MM.1S (cell line): ENCODE measurements at regions not wholly inside any gene's neighbourhood (a gene's known extent, or its start where the extent isn't known, plus 50 kb on each side); places are given as distances from the start of the nearest gene placed in this dataset.

ENCODE experiments used
- EZH2 ChIP-seq: fragments of 300-600 bp; sonication (generic); optimal IDR thresholded peaks from 2 replicates; pipeline ENCODE3; 2017; ENCODE audit warnings: low read depth, mild to moderate bottlenecking, antibody characterized with exemption, low read length, mixed read lengths
- TF ChIP-seq, protein P1 (sequence below): fragments of 300-600 bp; sonication (generic); IDR thresholded peaks from 2 replicates; pipeline ENCODE4 v1.5.1; 2016; ENCODE audit warnings: antibody characterized with exemption, low read length, mixed read lengths

DNA sequence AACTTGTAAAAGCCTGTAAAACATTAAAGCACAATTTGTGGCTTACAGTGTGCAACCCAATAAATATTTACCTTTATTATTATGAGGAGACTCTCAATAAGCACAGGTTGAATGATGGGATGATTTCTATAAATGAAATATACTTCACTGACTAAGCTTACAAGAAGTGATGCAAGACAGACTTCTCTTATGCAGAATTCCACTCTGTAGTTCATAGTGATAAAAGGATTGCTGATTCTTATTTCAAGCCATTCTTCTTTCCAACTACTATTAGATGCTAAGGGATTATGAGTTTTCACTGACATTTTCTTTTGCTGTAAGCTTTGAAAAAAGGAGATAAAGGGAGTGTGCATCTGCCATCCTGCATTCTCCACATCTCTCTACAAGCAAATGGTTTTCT lies 149.0 kb upstream of the ARG1 start:
- TF ChIP-seq, protein P1, sequence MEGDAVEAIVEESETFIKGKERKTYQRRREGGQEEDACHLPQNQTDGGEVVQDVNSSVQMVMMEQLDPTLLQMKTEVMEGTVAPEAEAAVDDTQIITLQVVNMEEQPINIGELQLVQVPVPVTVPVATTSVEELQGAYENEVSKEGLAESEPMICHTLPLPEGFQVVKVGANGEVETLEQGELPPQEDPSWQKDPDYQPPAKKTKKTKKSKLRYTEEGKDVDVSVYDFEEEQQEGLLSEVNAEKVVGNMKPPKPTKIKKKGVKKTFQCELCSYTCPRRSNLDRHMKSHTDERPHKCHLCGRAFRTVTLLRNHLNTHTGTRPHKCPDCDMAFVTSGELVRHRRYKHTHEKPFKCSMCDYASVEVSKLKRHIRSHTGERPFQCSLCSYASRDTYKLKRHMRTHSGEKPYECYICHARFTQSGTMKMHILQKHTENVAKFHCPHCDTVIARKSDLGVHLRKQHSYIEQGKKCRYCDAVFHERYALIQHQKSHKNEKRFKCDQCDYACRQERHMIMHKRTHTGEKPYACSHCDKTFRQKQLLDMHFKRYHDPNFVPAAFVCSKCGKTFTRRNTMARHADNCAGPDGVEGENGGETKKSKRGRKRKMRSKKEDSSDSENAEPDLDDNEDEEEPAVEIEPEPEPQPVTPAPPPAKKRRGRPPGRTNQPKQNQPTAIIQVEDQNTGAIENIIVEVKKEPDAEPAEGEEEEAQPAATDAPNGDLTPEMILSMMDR, result no peak
- no peak for TF ChIP-seq EZH2
